BJ (cell line): ENCODE measurements at regions not wholly inside any gene's neighbourhood (a gene's known extent, or its start where the extent isn't known, plus 50 kb on each side); places are given as distances from the start of the nearest gene placed in this dataset.

Experiments used
- CTCF ChIA-PET: fragments of 350-600 bp; formaldehyde crosslinking; extraction: SDS; loops from one replicate; lab custom pipeline; 2021; ENCODE audit warnings: antibody characterized with exemption, inconsistent platforms; lab: Yijun Ruan, JAX
- POLR2A ChIA-PET: fragments of 300-600 bp; sonication (Branson Sonifier 250); formaldehyde crosslinking; extraction: SDS; loops from one replicate; lab custom pipeline; 2021; ENCODE audit warnings: antibody characterized with exemption; lab: Charles Lee
- DNase-seq: peaks from one replicate; pipeline ENCODE4 v3.0.0-alpha.2; 2011; ENCODE audit warnings: low read depth
- H3K27me3 ChIP-seq: 2 replicates; pipeline ENCODE4 v1.6.0; 2011; ENCODE audit warnings: low read length; ENCODE audit not compliant: control insufficient read depth, insufficient read depth
- H3K36me3 ChIP-seq: 2 replicates; pipeline ENCODE4 v1.5.1; 2011; ENCODE audit warnings: low read length; ENCODE audit not compliant: control insufficient read depth, insufficient read depth
- H3K4me3 ChIP-seq: 2 replicates; pipeline ENCODE4 v1.5.1; 2011; ENCODE audit warnings: low read depth, mild to moderate bottlenecking, control low read depth, low read length
- TF ChIP-seq, protein P1 (sequence below): IDR thresholded peaks from 2 replicates; pipeline ENCODE4 v1.5.1; 2011; ENCODE audit warnings: low read depth, mild to moderate bottlenecking, control low read depth, inconsistent platforms, low read length, moderate library complexity; ENCODE audit not compliant: insufficient read depth

DNA sequence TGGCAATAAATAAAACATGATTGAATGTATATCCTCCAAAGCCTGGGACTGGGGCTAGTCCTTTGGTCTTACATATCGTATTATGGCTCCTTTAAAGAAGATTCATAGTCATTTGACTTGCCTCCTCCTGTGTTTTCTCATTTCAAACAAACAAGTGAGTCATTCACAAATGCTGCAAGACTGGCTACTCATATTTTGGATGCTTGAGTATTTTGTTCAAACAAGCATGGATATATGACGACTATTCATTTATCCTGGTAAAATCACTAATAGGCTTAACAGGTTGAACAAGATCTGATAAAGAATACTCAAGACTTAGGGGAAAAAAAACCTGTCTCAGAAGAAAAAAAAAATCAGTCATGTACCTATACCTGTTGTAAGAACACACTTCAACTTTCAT is 111.1 kb upstream of the CCDC28A start:
- TF ChIP-seq, protein P1, sequence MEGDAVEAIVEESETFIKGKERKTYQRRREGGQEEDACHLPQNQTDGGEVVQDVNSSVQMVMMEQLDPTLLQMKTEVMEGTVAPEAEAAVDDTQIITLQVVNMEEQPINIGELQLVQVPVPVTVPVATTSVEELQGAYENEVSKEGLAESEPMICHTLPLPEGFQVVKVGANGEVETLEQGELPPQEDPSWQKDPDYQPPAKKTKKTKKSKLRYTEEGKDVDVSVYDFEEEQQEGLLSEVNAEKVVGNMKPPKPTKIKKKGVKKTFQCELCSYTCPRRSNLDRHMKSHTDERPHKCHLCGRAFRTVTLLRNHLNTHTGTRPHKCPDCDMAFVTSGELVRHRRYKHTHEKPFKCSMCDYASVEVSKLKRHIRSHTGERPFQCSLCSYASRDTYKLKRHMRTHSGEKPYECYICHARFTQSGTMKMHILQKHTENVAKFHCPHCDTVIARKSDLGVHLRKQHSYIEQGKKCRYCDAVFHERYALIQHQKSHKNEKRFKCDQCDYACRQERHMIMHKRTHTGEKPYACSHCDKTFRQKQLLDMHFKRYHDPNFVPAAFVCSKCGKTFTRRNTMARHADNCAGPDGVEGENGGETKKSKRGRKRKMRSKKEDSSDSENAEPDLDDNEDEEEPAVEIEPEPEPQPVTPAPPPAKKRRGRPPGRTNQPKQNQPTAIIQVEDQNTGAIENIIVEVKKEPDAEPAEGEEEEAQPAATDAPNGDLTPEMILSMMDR = no peak
- ChIA-PET CTCF (interaction anchor here (0.9 kb wide), 1 partner anchor 105 kb away, joined by 3 read pairs; no protein-coding TSS in a partner anchor), POLR2A (no interaction called here)
- no peaks in the 10 kb centered on the region for H3K36me3 ChIP-seq
- no peak overlapping the region for H3K4me3 ChIP-seq
- no peak for DNase-seq
- H3K27me3 ChIP-seq = no peaks in the 10 kb centered on the region

DNA sequence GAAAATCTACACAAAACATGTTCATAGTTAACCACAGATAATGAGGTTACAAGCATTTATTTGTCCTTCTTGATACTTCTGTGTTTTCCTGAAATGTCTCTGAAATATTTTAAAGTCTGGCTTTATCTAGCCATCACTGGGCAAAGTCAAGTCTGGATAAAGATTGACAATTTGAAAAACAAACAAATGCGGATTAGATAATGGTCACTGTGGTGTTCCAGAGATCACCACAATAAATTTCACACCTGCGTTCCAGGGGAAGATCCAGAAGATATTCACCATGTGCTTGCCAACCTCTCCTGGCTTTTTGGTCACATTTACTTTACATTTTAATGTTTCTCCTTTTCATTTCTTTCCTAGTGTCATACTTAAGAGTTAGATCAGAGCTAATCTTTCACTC is 109.7 kb upstream of the CCDC28A start:
- CTCF ChIA-PET = interaction anchor here (0.9 kb wide), 1 partner anchor 28 kb away, joined by 3 read pairs; no protein-coding TSS in a partner anchor
- Histone ChIP-seq H3K36me3 (no peaks in the 10 kb centered on the region), H3K4me3 (no peak overlapping the region), H3K27me3 (no peaks in the 10 kb centered on the region)
- POLR2A ChIA-PET = no interaction called here
- TF ChIP-seq, protein P1 = no peak
- no peak for DNase-seq

DNA sequence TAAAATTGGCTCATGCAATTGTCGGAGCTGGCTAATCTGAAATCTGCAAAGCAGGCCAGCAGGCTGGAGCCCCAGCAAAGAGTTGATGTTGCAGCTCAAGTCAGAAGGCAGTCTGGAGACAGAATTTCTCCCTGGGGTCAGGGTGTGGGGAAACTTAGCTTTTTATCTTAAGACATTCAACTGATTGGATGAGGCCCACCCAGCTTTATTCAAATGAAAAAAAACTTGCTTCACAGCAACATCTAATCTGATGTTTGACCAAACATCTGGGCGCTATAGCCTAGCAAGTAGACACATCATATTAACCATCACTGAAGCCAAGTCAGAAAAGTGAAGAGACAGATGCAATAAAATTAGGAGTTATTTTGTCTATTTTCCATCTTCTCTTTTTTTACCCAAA is 108.8 kb upstream of the CCDC28A start:
- TF ChIP-seq, protein P1 = no peak
- Histone ChIP-seq H3K36me3 (no peaks in the 10 kb centered on the region), H3K27me3 (no peaks in the 10 kb centered on the region), H3K4me3 (no peak overlapping the region)
- POLR2A ChIA-PET = no interaction called here
- DNase-seq = no peak
- CTCF ChIA-PET = interaction anchor here (0.9 kb wide), 1 partner anchor 27 kb away, joined by 3 read pairs; no protein-coding TSS in a partner anchor

DNA sequence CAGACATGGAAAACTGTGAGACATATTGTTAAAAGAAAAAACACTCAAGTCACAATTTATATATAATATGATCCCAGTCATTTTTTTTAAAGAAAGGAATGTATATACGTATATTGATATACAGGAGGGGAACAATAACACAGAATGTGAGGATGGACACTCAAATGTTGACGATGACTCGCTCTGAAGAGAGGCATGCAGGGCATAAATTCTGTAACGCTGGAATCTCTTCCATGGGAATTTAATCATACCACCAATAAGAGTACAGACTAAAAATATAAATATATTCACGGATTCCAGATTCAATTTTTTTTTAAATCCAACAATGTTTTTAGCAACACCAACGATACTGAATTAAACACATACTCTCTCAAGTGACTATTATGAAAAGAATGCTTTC is 106.9 kb upstream of the CCDC28A start:
- CTCF ChIA-PET = interaction anchor here (1.0 kb wide), 1 partner anchor 53 kb away, joined by 3 read pairs; no protein-coding TSS in a partner anchor
- POLR2A ChIA-PET = no interaction called here
- TF ChIP-seq, protein P1 = no peak
- Histone ChIP-seq H3K27me3 (no peaks in the 10 kb centered on the region), H3K36me3 (no peaks in the 10 kb centered on the region), H3K4me3 (no peak overlapping the region)
- no peak for DNase-seq

DNA sequence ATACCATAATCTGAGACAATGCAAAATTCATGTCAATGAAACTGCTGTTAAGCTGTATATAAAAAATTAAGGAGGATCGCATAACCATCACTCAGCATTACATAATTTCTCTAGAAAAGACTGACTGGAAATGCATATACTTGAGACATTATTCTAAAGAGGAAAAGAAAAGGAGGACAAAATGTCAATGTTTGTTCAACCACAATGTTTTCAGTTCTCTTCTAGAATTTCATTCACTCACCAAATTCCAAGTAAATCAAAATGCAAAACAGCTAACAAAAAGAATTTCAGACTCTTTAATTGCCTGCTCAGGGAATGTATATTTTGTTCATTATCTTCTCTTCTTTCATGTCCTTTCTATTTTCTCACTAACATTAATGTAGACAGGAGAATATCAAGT is 106.2 kb upstream of the CCDC28A start:
- H3K27me3 ChIP-seq = no peaks in the 10 kb centered on the region
- TF ChIP-seq, protein P1 = no peak
- DNase-seq = no peak
- H3K36me3 ChIP-seq = no peaks in the 10 kb centered on the region
- ChIA-PET POLR2A (no interaction called here), CTCF (interaction anchor here (1.0 kb wide), 1 partner anchor 52 kb away, joined by 3 read pairs; no protein-coding TSS in a partner anchor)
- H3K4me3 ChIP-seq = no peak overlapping the region
